SK-N-SH treated with all-trans-retinoic acid at 6 μM for 48 hours (cell line): ENCODE measurements at regions not wholly inside any gene's neighbourhood (a gene's known extent, or its start where the extent isn't known, plus 50 kb on each side); places are given as distances from the start of the nearest gene placed in this dataset.

Experiments used
- CSDC2 ChIP-seq: fragments of 250-450 bp; sonication (Bioruptor Pico); IDR thresholded peaks from 2 replicates; pipeline ENCODE4 v1.5.0; 2020; ENCODE audit warnings: mild to moderate bottlenecking, moderate library complexity
- ESRRG ChIP-seq: fragments of 250-450 bp; sonication (Bioruptor Pico); IDR thresholded peaks from 2 replicates; pipeline ENCODE4 v1.6.1; 2021; ENCODE audit warnings: mild to moderate bottlenecking
- ISL1 ChIP-seq: fragments of 250-450 bp; sonication (Bioruptor Pico); IDR thresholded peaks from 2 replicates; pipeline ENCODE4 v2.1.2; 2022; ENCODE audit warnings: mild to moderate bottlenecking, moderate library complexity
- RARB ChIP-seq: fragments of 250-450 bp; sonication (Bioruptor Pico); IDR thresholded peaks from 2 replicates; pipeline ENCODE4 v1.8.0; 2021; ENCODE audit warnings: mild to moderate bottlenecking, moderate library complexity
- SNAI2 ChIP-seq: fragments of 250-450 bp; sonication (Bioruptor Pico); IDR thresholded peaks from 2 replicates; pipeline ENCODE4 v1.5.0; 2020; ENCODE audit warnings: mild to moderate bottlenecking, moderate library complexity
- TOX ChIP-seq: fragments of 250-450 bp; sonication (Bioruptor Pico); IDR thresholded peaks from 2 replicates; pipeline ENCODE4 v1.8.0; 2021; ENCODE audit warnings: mild to moderate bottlenecking, moderate library complexity, borderline replicate concordance
- ZC3H10 ChIP-seq: fragments of 250-450 bp; sonication (Bioruptor Pico); IDR thresholded peaks from 2 replicates; pipeline ENCODE4 v1.5.1; 2021; ENCODE audit warnings: mild to moderate bottlenecking, moderate library complexity
- ZFP3 ChIP-seq: fragments of 250-450 bp; sonication (Bioruptor Pico); IDR thresholded peaks from 2 replicates; pipeline ENCODE4 v1.5.0; 2020; ENCODE audit warnings: mild to moderate bottlenecking, moderate library complexity
- ZFP30 ChIP-seq: fragments of 450-650 bp; formaldehyde crosslinking; IDR thresholded peaks from 2 replicates; pipeline ENCODE4 v1.5.0; 2022; ENCODE audit warnings: mild to moderate bottlenecking, moderate library complexity
- ZNF8 ChIP-seq: fragments of 450-650 bp; formaldehyde crosslinking; IDR thresholded peaks from 2 replicates; pipeline ENCODE4 v1.5.0; 2020; ENCODE audit warnings: mild to moderate bottlenecking, moderate library complexity
- TF ChIP-seq, protein P1 (sequence below): fragments of 250-450 bp; sonication (Bioruptor Pico); IDR thresholded peaks from 2 replicates; pipeline ENCODE4 v1.8.0; 2020; ENCODE audit warnings: mild to moderate bottlenecking, moderate library complexity, borderline replicate concordance
- TF ChIP-seq, protein P2 (sequence below): fragments of 250-450 bp; sonication (Bioruptor Pico); IDR thresholded peaks from 2 replicates; pipeline ENCODE4 v1.5.1; 2020; ENCODE audit warnings: low read depth, mild to moderate bottlenecking, moderate library complexity

DNA sequence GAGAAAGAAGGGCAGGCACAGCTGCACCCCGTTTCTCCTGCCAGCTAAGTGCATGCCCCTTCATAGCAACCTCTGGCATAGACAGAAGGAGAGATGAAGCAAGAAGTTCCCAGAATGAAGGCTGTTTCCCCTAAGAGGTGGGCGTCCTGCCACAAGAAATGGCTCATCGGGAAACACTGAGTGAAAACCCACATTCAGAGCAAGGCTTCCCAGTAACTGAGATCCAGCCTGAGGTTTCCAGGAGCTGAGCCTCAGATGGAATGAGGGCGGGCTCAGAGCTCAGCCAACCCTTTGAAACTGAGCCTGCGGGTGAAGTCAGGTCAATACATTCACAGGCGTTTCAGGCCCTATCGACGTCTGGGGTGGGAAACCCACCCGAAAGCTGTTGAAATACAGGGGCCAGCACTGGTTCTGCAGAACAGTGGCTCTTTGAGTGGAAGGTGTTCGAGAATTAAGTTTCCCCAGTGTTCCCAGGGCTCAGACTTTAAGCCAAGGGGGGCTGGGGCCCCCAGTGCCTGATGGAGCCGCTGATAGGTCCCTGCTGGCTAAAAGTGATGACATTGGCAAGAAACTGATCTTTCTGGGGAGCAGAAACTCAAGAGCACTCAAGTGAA is 510.2 kb downstream of the RPS24 start:
- TF ChIP-seq SNAI2: no peak
- no peak for TF ChIP-seq ZC3H10 (CRISPR knock-in tag)
- TF ChIP-seq, protein P1, sequence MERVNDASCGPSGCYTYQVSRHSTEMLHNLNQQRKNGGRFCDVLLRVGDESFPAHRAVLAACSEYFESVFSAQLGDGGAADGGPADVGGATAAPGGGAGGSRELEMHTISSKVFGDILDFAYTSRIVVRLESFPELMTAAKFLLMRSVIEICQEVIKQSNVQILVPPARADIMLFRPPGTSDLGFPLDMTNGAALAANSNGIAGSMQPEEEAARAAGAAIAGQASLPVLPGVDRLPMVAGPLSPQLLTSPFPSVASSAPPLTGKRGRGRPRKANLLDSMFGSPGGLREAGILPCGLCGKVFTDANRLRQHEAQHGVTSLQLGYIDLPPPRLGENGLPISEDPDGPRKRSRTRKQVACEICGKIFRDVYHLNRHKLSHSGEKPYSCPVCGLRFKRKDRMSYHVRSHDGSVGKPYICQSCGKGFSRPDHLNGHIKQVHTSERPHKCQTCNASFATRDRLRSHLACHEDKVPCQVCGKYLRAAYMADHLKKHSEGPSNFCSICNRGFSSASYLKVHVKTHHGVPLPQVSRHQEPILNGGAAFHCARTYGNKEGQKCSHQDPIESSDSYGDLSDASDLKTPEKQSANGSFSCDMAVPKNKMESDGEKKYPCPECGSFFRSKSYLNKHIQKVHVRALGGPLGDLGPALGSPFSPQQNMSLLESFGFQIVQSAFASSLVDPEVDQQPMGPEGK (CRISPR knock-in tag): no peak
- TF ChIP-seq ESRRG (CRISPR knock-in tag): no peak
- no peak for TF ChIP-seq ZFP3 (CRISPR knock-in tag)
- TF ChIP-seq CSDC2: no peak
- TF ChIP-seq ISL1 (CRISPR knock-in tag): no peak
- TF ChIP-seq ZNF8 (CRISPR knock-in tag): no peak
- TF ChIP-seq, protein P2, sequence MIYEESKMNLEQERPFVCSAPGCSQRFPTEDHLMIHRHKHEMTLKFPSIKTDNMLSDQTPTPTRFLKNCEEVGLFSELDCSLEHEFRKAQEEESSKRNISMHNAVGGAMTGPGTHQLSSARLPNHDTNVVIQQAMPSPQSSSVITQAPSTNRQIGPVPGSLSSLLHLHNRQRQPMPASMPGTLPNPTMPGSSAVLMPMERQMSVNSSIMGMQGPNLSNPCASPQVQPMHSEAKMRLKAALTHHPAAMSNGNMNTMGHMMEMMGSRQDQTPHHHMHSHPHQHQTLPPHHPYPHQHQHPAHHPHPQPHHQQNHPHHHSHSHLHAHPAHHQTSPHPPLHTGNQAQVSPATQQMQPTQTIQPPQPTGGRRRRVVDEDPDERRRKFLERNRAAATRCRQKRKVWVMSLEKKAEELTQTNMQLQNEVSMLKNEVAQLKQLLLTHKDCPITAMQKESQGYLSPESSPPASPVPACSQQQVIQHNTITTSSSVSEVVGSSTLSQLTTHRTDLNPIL (CRISPR knock-in tag): no peak
- no peak for TF ChIP-seq RARB
- no peak for TF ChIP-seq ZFP30 (CRISPR knock-in tag)
- TF ChIP-seq TOX: no peak
